Mesothelial cell of epicardium (in vitro differentiated cells): ENCODE measurements at regions not wholly inside any gene's neighbourhood (a gene's known extent, or its start where the extent isn't known, plus 50 kb on each side); places are given as distances from the start of the nearest gene placed in this dataset.

Experiments
- DNase-seq, 2 experiments: peaks; one replicate each; pipeline ENCODE4 v3.0.0; 2021; ENCODE audit warnings: low spot score in 2 of 2; ENCODE audit not compliant: unreplicated experiment in 2 of 2
- H3K27ac Mint-ChIP-seq: 2 replicates; pipeline ENCODE4 v1.8.0; 2021; ENCODE audit warnings: mixed read lengths
- H3K27me3 Mint-ChIP-seq: 2 replicates; pipeline ENCODE4 v1.8.0; 2021; ENCODE audit warnings: low read depth, mixed read lengths
- H3K36me3 Mint-ChIP-seq: 2 replicates; pipeline ENCODE4 v1.8.0; 2021; ENCODE audit warnings: mixed read lengths
- H3K4me1 Mint-ChIP-seq: 2 replicates; pipeline ENCODE4 v1.8.0; 2021; ENCODE audit warnings: mixed read lengths
- H3K4me3 Mint-ChIP-seq: 2 replicates; pipeline ENCODE4 v1.8.0; 2021; ENCODE audit warnings: mild to moderate bottlenecking, moderate library complexity, mixed read lengths
- H3K9me3 Mint-ChIP-seq: 2 replicates; pipeline ENCODE4 v1.8.0; 2021; ENCODE audit warnings: mixed read lengths
- TF ChIP-seq, protein P1 (sequence below): fragments of 200-600 bp; sonication (generic); IDR thresholded peaks from one replicate; pipeline ENCODE4 v1.5.0; 2021; ENCODE audit warnings: antibody characterized with exemption; ENCODE audit not compliant: unreplicated experiment

DNA sequence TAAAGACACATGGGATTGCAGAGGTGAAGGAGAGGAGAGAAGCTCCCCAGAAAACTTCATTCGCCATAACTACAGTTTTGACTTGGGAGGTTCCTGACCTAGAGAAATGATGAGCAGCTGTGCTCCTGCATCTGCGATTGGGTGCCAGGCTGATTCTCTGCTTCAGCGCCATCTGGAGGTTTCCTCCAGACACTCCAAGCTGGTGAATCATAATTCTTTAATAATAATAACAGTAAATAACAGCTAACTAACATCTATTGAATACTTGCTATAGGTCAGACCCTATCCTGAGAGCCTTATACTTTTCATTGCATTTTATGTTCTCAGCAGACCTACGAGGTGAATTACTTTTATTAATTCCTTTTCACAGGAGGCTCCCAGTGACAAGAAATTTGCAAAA is 575.8 kb downstream of the TOX3 start:
- H3K36me3 Mint-ChIP-seq, result no peaks in the 10 kb centered on the region
- no peaks in the 10 kb centered on the region for H3K4me1 Mint-ChIP-seq
- TF ChIP-seq, protein P1, sequence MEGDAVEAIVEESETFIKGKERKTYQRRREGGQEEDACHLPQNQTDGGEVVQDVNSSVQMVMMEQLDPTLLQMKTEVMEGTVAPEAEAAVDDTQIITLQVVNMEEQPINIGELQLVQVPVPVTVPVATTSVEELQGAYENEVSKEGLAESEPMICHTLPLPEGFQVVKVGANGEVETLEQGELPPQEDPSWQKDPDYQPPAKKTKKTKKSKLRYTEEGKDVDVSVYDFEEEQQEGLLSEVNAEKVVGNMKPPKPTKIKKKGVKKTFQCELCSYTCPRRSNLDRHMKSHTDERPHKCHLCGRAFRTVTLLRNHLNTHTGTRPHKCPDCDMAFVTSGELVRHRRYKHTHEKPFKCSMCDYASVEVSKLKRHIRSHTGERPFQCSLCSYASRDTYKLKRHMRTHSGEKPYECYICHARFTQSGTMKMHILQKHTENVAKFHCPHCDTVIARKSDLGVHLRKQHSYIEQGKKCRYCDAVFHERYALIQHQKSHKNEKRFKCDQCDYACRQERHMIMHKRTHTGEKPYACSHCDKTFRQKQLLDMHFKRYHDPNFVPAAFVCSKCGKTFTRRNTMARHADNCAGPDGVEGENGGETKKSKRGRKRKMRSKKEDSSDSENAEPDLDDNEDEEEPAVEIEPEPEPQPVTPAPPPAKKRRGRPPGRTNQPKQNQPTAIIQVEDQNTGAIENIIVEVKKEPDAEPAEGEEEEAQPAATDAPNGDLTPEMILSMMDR, result no peak
- H3K27ac Mint-ChIP-seq, result no peak overlapping the region
- no peak for DNase-seq
- no peak overlapping the region for H3K4me3 Mint-ChIP-seq
- no peaks in the 10 kb centered on the region for H3K9me3 Mint-ChIP-seq
- H3K27me3 Mint-ChIP-seq, result peaks cover 14% of the 10 kb centered on the region

DNA sequence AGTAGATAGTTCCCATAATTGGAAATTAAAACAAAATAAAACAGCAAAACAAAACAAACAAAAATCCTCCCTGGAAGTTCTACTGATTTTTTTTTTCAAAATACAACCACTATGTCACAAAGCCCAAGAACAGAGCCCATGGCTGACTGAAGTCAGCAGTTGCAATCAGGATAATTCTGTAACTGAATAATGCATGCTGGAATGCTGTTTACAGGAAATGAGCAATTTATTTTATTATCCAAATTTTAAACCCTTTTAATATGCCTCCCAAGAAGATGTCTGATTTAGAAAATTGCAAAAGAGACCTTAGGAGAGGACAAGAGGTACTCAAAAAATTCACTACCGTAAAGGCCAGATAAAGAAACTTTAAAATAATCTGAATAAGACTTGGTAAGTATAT is 578.2 kb downstream of the TOX3 start:
- H3K9me3 Mint-ChIP-seq, result no peaks in the 10 kb centered on the region

DNA sequence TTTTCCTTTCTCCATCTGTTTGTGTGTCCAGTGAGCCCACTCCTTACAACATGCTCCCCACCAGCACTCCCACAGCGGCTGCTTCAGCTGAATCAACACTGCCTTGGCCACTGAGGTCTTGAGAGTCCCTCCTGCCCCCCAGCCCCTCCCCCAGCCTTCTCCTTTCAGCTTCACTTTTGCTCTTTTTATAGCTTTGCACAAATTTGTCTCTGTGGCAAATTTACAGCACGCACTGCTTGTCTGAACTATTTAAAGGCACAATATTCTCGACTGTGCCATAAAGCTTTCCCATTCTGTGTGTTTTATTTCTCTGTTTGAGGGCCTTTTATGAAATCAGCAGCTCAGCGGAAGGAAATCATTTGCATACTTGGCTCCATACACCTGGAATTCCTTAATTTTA is 579.3 kb downstream of the TOX3 start:
- Mint-ChIP-seq H3K27ac (no peak overlapping the region), H3K27me3 (peaks cover 38% of the 10 kb centered on the region), H3K4me3 (no peak overlapping the region), H3K9me3 (no peaks in the 10 kb centered on the region), H3K36me3 (no peaks in the 10 kb centered on the region), H3K4me1 (no peaks in the 10 kb centered on the region)
- TF ChIP-seq, protein P1, result no peak
- no peak for DNase-seq

More for the DNA sequence above, 578.2 kb downstream of the TOX3 start:
- Mint-ChIP-seq H3K4me3 (no peak overlapping the region), H3K4me1 (no peaks in the 10 kb centered on the region), H3K27ac (no peak overlapping the region), H3K27me3 (peaks cover 30% of the 10 kb centered on the region), H3K36me3 (no peaks in the 10 kb centered on the region)
- no peak for DNase-seq
- TF ChIP-seq, protein P1, result no peak

DNA sequence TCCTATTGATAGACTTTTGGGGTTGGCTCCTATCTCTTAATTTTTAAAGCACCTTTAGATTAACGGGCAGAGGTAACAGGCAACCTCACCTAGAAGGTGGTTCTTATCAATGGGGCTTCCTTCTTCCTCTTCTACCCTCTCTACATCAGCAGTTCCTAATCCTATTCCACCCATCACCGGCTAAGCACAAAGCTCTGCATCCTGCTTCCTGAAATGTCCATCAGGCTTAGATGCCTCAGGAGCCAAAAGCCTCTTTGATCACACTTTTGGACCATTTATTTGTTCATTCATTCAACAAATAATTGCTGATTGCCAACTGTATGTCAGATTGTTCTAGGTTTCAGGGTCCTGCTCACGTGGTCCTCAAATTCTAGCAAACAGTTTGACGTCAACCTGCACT is 586.0 kb downstream of the TOX3 start:
- no peak for DNase-seq
- TF ChIP-seq, protein P1, result no peak
- H3K9me3 Mint-ChIP-seq, result no peaks in the 10 kb centered on the region
- no peak overlapping the region for H3K4me3 Mint-ChIP-seq
- no peaks in the 10 kb centered on the region for H3K36me3 Mint-ChIP-seq
- no peak overlapping the region for H3K27ac Mint-ChIP-seq
- peaks cover 46% of the 10 kb centered on the region for H3K27me3 Mint-ChIP-seq
- H3K4me1 Mint-ChIP-seq, result no peaks in the 10 kb centered on the region

DNA sequence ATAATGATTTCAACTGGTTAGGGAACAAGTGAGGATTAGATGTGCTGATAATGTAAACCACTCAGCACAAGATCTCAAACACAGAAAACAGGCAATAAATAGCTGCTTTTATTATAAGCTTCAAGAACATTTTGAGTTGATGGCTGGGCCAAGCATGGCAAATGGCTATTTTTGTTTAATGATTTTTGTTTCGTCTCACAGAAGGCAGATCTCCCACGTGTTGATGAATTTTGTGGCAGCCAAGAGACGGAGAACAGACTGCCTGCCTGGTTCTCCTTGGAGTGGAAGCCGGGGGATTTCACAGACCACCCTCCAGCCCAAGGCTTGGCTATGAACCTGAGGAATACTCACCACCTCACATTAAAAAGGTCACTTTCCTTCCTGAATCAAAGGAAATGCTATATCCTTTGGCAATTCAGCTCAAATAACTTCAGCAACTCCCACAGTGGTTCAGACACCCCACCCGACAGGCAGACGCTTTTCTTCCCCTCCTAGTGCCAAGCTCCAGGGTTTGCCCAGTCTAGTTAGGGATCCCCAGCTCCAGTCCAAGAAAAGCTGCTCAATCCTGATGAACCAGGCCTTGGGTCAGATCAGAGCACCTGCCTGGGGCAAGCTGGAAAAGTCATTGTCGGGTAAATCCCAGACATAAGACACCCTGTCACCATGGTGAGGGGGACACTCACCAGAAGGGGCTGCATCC is 593.5 kb downstream of the TOX3 start:
- Mint-ChIP-seq H3K27ac (no peak overlapping the region), H3K36me3 (no peaks in the 10 kb centered on the region), H3K4me3 (no peak overlapping the region), H3K4me1 (peaks cover 6% of the 10 kb centered on the region), H3K27me3 (no peaks in the 10 kb centered on the region), H3K9me3 (no peaks in the 10 kb centered on the region)
- no peak for DNase-seq
- TF ChIP-seq, protein P1, result no peak
